Skeletal muscle satellite cell (primary cell): ENCODE measurements at regions not wholly inside any gene's neighbourhood (a gene's known extent, or its start where the extent isn't known, plus 50 kb on each side); places are given as distances from the start of the nearest gene placed in this dataset.

Experiments
- H3K27me3 ChIP-seq: 2 replicates; pipeline ENCODE4 v1.7.0; 2013; ENCODE audit warnings: low read length; ENCODE audit not compliant: control insufficient read depth, insufficient read depth
- H3K36me3 ChIP-seq: 2 replicates; pipeline ENCODE4 v1.7.0; 2013; ENCODE audit warnings: mild to moderate bottlenecking, control low read depth, low read length; ENCODE audit not compliant: insufficient read depth
- H3K4me1 ChIP-seq: 2 replicates; pipeline ENCODE4 v1.7.0; 2013; ENCODE audit warnings: low read length; ENCODE audit not compliant: control insufficient read depth, insufficient read depth
- H3K4me2 ChIP-seq: 2 replicates; pipeline ENCODE4 v1.7.0; 2013; ENCODE audit warnings: mild to moderate bottlenecking, low read length
- H3K4me3 ChIP-seq: 2 replicates; pipeline ENCODE4 v1.7.0; 2013; ENCODE audit warnings: low read length
- H3K9ac ChIP-seq: 2 replicates; pipeline ENCODE4 v1.7.0; 2013; ENCODE audit warnings: mild to moderate bottlenecking, low read depth, low read length, moderate library complexity
- H3K9me3 ChIP-seq: replicated peaks from 2 replicates; pipeline ENCODE4 v1.7.0; 2013; ENCODE audit warnings: mild to moderate bottlenecking, control low read depth, low read length

DNA sequence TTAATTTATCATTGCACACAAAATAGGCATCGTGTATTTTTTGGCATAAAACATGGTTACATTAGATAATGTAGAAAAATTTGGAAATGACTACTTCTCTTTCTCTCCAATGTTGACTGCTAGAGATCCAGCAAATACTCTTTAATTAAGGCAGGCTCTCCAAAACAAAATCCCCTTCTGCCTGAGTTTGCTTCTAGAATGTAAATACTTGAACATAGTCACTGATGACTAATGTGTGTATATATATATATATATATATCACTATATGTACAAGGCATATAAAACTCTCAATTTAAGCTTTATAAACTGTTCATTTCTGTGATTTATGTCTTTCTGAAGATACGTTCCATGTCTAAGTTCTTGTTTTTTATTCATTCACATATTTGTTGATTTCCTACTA is 67.2 kb upstream of the CAMK2D start:
- Histone ChIP-seq H3K4me1 (peaks cover 5% of the 10 kb centered on the region), H3K9ac (no peak overlapping the region), H3K9me3 (no peaks in the 10 kb centered on the region), H3K27me3 (no peaks in the 10 kb centered on the region), H3K4me3 (no peak overlapping the region), H3K36me3 (no peaks in the 10 kb centered on the region), H3K4me2 (no peak overlapping the region)

DNA sequence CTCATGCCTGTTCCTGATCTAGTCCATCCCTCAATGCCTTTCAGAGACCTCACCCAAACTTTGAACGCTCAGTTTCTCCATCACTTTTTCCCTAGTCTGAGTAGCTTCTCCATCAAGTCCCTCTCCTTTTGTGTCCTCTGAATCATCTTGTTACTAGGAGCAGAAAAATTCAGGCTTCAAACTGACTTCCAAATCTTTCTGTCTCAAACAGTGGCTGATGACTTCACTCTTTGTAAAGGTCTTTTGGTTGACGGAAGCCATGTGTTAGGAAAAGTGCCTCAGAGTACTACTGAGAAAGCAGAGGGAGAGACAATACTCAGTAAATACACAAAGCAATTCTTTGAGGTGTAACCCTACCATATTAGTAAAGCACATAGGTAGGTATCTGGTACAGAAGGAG is 65.7 kb upstream of the CAMK2D start:
- Histone ChIP-seq H3K36me3 (no peaks in the 10 kb centered on the region), H3K27me3 (no peaks in the 10 kb centered on the region), H3K9me3 (no peaks in the 10 kb centered on the region), H3K4me1 (peaks cover 5% of the 10 kb centered on the region), H3K9ac (no peak overlapping the region), H3K4me3 (no peak overlapping the region), H3K4me2 (no peak overlapping the region)

DNA sequence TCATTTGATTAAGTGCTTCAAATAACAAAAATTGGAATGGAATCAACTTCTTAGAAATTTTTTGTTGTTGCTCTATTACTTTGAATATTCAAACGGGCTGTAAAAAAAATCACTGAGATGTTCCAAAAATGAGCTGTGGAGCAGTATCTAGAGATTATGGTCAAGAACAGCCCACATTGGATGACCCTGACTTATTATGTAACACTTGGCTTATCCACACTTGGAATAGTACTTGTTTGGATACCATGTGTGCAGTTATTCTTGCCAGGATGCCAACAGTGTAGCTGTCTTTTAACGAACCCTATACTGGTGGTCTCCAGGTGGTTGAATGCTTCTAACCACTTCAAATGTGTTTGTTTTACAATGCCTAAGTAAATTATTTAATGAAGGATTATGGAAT is 64.9 kb upstream of the CAMK2D start:
- H3K9ac ChIP-seq: no peak overlapping the region
- no peaks in the 10 kb centered on the region for H3K27me3 ChIP-seq
- peaks cover 11% of the 10 kb centered on the region for H3K4me1 ChIP-seq
- H3K4me2 ChIP-seq: no peak overlapping the region
- no peaks in the 10 kb centered on the region for H3K36me3 ChIP-seq
- no peaks in the 10 kb centered on the region for H3K9me3 ChIP-seq
- no peak overlapping the region for H3K4me3 ChIP-seq

DNA sequence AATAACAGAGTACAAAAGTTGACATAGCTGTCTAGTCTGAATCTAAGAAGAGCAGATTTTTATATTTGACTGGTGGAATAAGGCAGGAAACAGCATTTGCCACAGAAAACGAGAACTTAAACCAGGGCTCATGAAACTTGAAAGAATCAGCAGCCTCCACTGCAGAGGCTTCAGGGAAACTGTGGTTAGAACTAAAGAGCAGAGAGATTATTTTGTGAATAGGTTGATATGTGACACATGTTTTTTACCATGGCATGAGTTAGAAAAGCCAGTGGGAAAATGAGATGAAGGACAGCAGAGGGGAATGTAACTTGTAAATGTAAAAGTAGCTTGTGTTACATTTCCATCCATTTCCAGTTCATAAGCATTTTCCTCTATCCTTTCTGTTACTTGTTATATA is 63.7 kb upstream of the CAMK2D start:
- Histone ChIP-seq H3K9me3 (no peaks in the 10 kb centered on the region), H3K4me3 (no peak overlapping the region), H3K36me3 (no peaks in the 10 kb centered on the region), H3K27me3 (no peaks in the 10 kb centered on the region), H3K4me2 (no peak overlapping the region), H3K9ac (no peak overlapping the region), H3K4me1 (peaks cover 11% of the 10 kb centered on the region)

DNA sequence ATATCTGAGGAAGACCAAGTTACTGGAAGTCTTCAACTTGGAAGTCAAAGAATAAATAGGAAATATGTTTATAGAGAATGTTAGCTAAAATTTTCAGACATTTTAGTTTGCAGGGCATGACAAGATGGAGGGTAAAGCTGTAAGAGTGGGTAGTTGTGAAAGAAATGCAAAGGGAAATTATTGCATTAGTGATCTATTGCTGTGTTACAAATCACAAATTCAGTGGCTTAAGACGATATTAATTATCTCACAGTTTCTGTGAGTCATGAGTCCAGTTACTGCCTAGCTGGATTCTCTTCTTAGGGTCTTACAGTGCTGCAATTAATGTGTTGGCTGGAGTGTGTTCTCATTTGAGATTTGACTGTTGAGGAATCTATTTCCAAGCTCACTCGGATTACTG is 62.9 kb upstream of the CAMK2D start:
- H3K4me1 ChIP-seq: peaks cover 11% of the 10 kb centered on the region
- no peaks in the 10 kb centered on the region for H3K27me3 ChIP-seq
- H3K9ac ChIP-seq: no peak overlapping the region
- no peaks in the 10 kb centered on the region for H3K9me3 ChIP-seq
- no peak overlapping the region for H3K4me3 ChIP-seq
- H3K36me3 ChIP-seq: no peaks in the 10 kb centered on the region
- H3K4me2 ChIP-seq: no peak overlapping the region

DNA sequence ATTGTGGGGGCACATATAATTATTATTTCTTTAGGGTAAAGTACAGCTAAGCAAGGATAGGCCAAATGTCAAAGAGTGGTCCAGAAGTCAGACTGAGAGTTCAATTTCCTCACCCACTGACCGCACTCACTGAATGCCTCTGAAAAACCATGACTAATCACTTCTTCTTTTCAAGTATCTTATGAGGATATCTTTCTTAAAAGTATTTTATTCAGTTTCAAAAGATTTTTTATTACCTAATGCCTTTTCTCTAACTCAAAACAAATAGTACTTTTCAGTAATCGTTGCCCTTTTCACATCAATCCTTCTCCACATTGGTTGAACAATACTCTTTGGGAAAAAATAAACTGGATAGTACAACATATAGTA is 61.7 kb upstream of the CAMK2D start:
- H3K4me1 ChIP-seq: peaks cover 11% of the 10 kb centered on the region
- H3K36me3 ChIP-seq: no peaks in the 10 kb centered on the region
- H3K4me2 ChIP-seq: no peak overlapping the region
- no peak overlapping the region for H3K9ac ChIP-seq
- no peak overlapping the region for H3K4me3 ChIP-seq
- no peaks in the 10 kb centered on the region for H3K27me3 ChIP-seq
- H3K9me3 ChIP-seq: no peaks in the 10 kb centered on the region

DNA sequence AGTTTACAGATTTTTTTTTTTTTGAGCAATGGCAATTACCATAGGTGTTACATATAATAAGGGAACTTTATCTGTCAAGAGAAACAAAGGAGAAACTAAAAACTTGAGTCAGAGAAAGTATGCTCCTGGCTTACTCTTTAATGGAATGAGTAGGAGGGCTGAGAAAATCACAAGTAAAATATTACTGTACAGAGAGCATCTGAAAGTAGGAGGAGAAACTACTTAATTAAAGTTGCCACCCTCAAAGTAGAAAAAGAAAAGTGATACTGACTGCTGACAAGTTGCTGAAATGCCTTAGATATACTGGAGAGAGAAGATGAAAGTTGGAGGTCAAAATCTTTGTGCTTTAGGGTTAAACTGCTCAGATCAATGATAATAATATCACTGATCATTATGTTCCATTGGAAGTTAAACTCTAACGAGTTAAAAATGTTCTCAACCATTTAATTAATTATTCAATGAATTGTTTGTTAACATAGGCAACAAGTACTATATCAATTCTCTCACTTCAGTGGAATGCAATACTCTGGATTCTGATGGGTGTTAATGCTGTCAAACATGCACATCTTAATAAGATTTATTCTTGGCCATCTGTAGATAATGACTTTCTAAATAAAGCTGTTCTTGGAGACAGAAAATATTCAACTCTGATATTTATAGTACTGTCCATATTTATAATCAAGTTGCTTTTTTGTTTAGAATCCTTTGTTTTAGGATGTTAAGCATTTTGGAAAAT is 61.2 kb upstream of the CAMK2D start:
- Histone ChIP-seq H3K4me1 (peaks cover 11% of the 10 kb centered on the region), H3K9me3 (no peaks in the 10 kb centered on the region), H3K4me3 (no peak overlapping the region), H3K36me3 (no peaks in the 10 kb centered on the region), H3K27me3 (no peaks in the 10 kb centered on the region), H3K9ac (no peak overlapping the region), H3K4me2 (no peak overlapping the region)

DNA sequence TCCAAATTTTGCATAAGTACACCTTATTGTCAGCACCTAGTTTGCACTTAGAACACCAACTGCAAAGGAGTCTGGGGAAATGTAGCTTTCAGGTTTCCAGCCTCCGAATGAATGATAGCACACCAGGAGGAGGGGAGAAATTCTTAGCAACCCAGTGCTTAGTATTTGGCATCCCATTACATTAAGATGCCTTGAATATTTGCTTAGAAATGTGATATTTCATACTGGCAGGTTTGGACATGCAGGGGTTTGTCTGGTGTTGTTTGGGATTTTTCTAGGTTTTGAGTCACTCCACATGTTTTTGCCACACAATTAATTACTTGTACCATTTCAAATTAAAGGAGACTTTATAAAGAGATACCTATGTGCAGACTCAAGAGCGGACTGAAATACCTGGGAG is 60.3 kb upstream of the CAMK2D start:
- Histone ChIP-seq H3K9me3 (no peaks in the 10 kb centered on the region), H3K4me3 (no peak overlapping the region)

DNA sequence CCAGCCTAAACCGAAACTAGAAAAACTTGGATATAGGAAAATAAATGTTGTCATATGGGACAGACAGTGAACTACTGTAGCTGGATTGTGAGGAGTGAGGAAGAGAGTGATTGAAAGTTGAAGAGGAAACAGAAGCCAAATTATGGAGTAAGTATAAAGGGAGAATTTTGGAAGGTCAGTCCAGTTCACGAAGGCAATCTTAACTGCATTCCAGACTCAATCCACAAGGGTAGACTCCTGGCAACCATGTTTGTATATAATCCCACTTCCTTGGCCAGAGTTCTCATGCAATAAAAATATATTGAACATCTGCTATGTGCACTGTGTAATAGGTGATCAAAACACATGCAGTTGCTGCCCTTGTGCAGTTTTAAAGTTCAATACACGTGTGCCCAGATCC is 58.6 kb upstream of the CAMK2D start:
- no peaks in the 10 kb centered on the region for H3K36me3 ChIP-seq
- H3K4me2 ChIP-seq: no peak overlapping the region
- no peak overlapping the region for H3K9ac ChIP-seq
- no peak overlapping the region for H3K4me3 ChIP-seq
- peaks cover 6% of the 10 kb centered on the region for H3K4me1 ChIP-seq
- no peaks in the 10 kb centered on the region for H3K27me3 ChIP-seq
- no peaks in the 10 kb centered on the region for H3K9me3 ChIP-seq

More for the DNA sequence above, 60.3 kb upstream of the CAMK2D start:
- Histone ChIP-seq H3K27me3 (no peaks in the 10 kb centered on the region), H3K36me3 (no peaks in the 10 kb centered on the region), H3K9ac (no peak overlapping the region), H3K4me1 (peaks cover 8% of the 10 kb centered on the region), H3K4me2 (no peak overlapping the region)

DNA sequence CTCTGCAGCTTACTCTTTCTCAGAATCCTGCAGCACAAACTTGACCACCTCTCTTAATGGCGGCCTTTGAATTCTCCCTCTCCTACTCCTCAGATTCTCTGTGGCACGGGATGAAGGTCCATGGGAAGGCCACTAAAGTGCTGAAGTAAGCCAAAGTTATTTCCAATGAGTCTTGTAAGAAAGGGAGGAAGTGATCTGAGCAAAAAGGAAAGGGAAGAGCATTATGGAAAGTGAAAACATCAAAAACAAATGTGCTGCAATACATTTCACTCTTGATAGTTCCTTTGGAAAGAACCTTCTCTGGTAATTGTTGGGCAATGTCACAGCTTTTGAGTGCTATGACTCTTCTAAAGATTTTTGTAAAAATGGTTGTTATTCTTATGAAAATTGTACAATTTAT is 54.3 kb upstream of the CAMK2D start:
- H3K4me3 ChIP-seq: no peak overlapping the region

DNA sequence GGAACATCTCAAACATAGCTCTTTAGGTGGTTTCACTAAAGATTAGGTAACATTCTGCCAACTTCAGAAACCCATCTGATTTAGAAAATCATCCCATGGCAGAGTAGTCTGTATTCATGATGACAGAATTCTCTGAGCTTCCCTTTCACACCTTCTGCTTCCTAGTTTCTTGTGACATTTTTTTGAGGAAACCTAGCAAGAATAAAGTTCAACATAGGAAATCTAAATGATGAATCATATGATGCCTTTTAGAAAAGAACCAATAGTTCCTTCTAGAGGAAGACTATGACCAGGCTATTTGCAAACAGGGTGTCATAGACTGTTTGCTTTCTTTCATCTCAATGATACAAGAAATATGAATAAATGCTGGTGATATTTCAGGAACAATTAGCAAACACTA is 49.8 kb upstream of the CAMK2D start:
- H3K27me3 ChIP-seq: no peaks in the 10 kb centered on the region
- H3K4me3 ChIP-seq: no peak overlapping the region
- H3K9ac ChIP-seq: no peak overlapping the region
- H3K4me1 ChIP-seq: peaks cover 17% of the 10 kb centered on the region
- H3K4me2 ChIP-seq: no peak overlapping the region
- H3K36me3 ChIP-seq: no peaks in the 10 kb centered on the region
- H3K9me3 ChIP-seq: no peaks in the 10 kb centered on the region

More for the DNA sequence above, 54.3 kb upstream of the CAMK2D start:
- Histone ChIP-seq H3K9me3 (no peaks in the 10 kb centered on the region), H3K4me1 (peaks cover 7% of the 10 kb centered on the region), H3K27me3 (no peaks in the 10 kb centered on the region), H3K9ac (no peak overlapping the region), H3K36me3 (no peaks in the 10 kb centered on the region), H3K4me2 (no peak overlapping the region)
